GM23248 (cell line): ENCODE measurements at regions not wholly inside any gene's neighbourhood (a gene's known extent, or its start where the extent isn't known, plus 50 kb on each side); places are given as distances from the start of the nearest gene placed in this dataset.

Experiments used
- EZH2 ChIP-seq: fragments of 200-600 bp; sonication (generic); IDR thresholded peaks from 2 replicates; pipeline ENCODE4 v1.6.1; 2018; ENCODE audit warnings: antibody characterized with exemption, mild to moderate bottlenecking; ENCODE audit not compliant: insufficient read depth, poor library complexity, severe bottlenecking
- EZH2phosphoT487 ChIP-seq: fragments of 200-600 bp; sonication (generic); IDR thresholded peaks from 2 replicates; pipeline ENCODE4 v1.6.1; 2018; ENCODE audit warnings: antibody characterized with exemption, moderate library complexity, mild to moderate bottlenecking, low read depth; ENCODE audit not compliant: insufficient read depth

DNA sequence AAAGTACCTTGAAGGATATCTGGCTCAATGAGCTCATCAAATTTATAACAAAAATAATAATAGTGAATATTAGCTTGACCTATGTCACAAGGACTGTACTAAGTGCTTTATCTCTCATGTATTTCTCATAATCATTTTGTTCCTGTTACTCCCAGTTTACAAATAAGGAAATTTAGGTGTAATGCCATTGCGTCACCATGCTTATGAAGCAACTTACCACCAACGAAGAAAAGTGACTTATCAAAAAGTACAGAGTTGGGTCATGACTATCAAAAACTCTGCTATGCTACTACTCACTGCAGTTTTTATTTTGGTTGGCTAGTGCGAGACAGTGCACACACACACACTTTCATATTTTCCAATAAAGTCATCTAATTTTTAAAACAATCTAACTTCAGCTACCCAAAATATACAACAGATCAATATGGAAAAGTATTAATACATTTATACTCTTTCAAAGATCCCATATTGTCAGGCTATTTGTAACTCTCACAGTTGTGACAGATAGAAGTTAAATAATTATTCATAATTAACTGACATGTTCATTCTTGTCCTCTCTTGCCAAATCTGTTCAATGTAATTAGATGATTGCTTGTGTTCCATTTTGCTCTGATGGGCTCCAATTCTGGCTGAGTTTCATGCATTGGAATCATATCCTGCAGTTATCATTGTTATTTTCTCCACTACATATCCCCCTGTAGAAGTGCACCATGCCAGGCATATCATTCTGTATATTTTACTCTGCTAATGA, 119.4 kb downstream of the KCNJ2 start:
- TF ChIP-seq EZH2phosphoT487 = no peak
- no peak for TF ChIP-seq EZH2
